Panc1 (cell line): ENCODE measurements at regions not wholly inside any gene's neighbourhood (a gene's known extent, or its start where the extent isn't known, plus 50 kb on each side); places are given as distances from the start of the nearest gene placed in this dataset.

ENCODE experiments used
- ATAC-seq: fragments of 200-7000 bp; cut with Tn5 transposase; 2 replicates; pipeline ENCODE4 v1.9.1; 2020; ENCODE audit warnings: mild to moderate bottlenecking, moderate library complexity
- BruUV-seq: library from RNA; stranded (reverse); fragments of 400-500 nt; replicated peaks from 2 replicates; lab custom pipeline; 2021; lab: Mats Ljungman, UMichigan
- CTCF ChIA-PET: fragments of 300-600 bp; sonication (Branson Sonifier 250); formaldehyde crosslinking; loops from one replicate; lab custom pipeline; 2022; ENCODE audit warnings: antibody characterized with exemption; lab: Charles Lee
- POLR2A ChIA-PET: fragments of 300-600 bp; sonication (Branson Sonifier 250); formaldehyde crosslinking; loops from one replicate; lab custom pipeline; 2022; ENCODE audit warnings: antibody characterized with exemption; lab: Charles Lee
- DNase-seq: peaks from one replicate; pipeline ENCODE4 v3.0.0-alpha.2; 2010; ENCODE audit warnings: low read depth, low spot score
- H3K27ac ChIP-seq: 2 replicates; pipeline ENCODE4 v1.5.1; 2011; ENCODE audit warnings: mild to moderate bottlenecking, low read length, inconsistent platforms
- H3K27me3 ChIP-seq: fragments of 200-500 bp; sonication (Bioruptor generic); 2 replicates; pipeline ENCODE4 v1.6.0; 2014; ENCODE audit warnings: low read length, inconsistent platforms; ENCODE audit not compliant: control insufficient read depth, insufficient read depth
- H3K36me3 ChIP-seq: fragments of 200-500 bp; sonication (Bioruptor generic); 2 replicates; pipeline ENCODE4 v1.5.1; 2014; ENCODE audit warnings: inconsistent platforms, mild to moderate bottlenecking, low read length, moderate library complexity; ENCODE audit not compliant: control insufficient read depth, insufficient read depth
- H3K4me1 ChIP-seq: 2 replicates; pipeline ENCODE4 v1.5.1; 2011; ENCODE audit warnings: inconsistent platforms, mild to moderate bottlenecking, low read length, moderate library complexity; ENCODE audit not compliant: control insufficient read depth, insufficient read depth
- H3K4me3 ChIP-seq, 2 experiments: 2 replicates each; pipeline ENCODE4 v1.5.1; 2011 to 2012; ENCODE audit warnings: low read depth in 2 of 2, low read length in 2 of 2, mild to moderate bottlenecking in 2 of 2, inconsistent platforms in 1 of 2, moderate library complexity in 1 of 2
- H3K9me3 ChIP-seq: fragments of 200-500 bp; sonication (Bioruptor generic); 2 replicates; pipeline ENCODE4 v1.5.1; 2014; ENCODE audit warnings: low read depth, mild to moderate bottlenecking, inconsistent platforms, low read length, moderate library complexity; ENCODE audit not compliant: control insufficient read depth, insufficient read depth
- POLR2AphosphoS5 ChIP-seq: IDR thresholded peaks from 2 replicates; pipeline ENCODE4 v1.6.1; 2012; ENCODE audit warnings: mild to moderate bottlenecking, low read depth, low read length, moderate library complexity
- SIN3A ChIP-seq: IDR thresholded peaks from 2 replicates; pipeline ENCODE4 v1.6.1; 2012; ENCODE audit warnings: low read depth, mild to moderate bottlenecking, low read length, moderate library complexity, borderline replicate concordance; ENCODE audit not compliant: insufficient read depth
- TCF7L2 ChIP-seq: IDR thresholded peaks from 2 replicates; pipeline ENCODE4 v1.6.1; 2011; ENCODE audit warnings: mild to moderate bottlenecking, low read depth, low read length, inconsistent platforms
- in situ Hi-C: cut with HindIII; loops from 2 replicates; pipeline ENCODE4 v1.10.0; 2016; ENCODE audit warnings: low sequenced_read_pairs, low pct_unique_long_range_greater_than_20kb
- intact Hi-C: fragments of 100-400 bp; cut with micrococcal nuclease; formaldehyde crosslinking; loops from one replicate; pipeline ENCODE4 v1.10.0; 2022; ENCODE audit not compliant: unreplicated experiment
- TF ChIP-seq, protein P1 (sequence below): fragments of 450-650 bp; IDR thresholded peaks from 2 replicates; pipeline ENCODE4 v1.5.1; 2017; ENCODE audit warnings: mild to moderate bottlenecking
- TF ChIP-seq, protein P2 (sequence below), 2 experiments: IDR thresholded peaks; 2 replicates each; pipeline ENCODE4 v1.6.1; 2011 to 2012; ENCODE audit warnings: low read depth in 2 of 2, control low read depth in 1 of 2, low read length in 1 of 2, mild to moderate bottlenecking in 1 of 2, moderate library complexity in 1 of 2; ENCODE audit not compliant: insufficient read depth in 1 of 2

DNA sequence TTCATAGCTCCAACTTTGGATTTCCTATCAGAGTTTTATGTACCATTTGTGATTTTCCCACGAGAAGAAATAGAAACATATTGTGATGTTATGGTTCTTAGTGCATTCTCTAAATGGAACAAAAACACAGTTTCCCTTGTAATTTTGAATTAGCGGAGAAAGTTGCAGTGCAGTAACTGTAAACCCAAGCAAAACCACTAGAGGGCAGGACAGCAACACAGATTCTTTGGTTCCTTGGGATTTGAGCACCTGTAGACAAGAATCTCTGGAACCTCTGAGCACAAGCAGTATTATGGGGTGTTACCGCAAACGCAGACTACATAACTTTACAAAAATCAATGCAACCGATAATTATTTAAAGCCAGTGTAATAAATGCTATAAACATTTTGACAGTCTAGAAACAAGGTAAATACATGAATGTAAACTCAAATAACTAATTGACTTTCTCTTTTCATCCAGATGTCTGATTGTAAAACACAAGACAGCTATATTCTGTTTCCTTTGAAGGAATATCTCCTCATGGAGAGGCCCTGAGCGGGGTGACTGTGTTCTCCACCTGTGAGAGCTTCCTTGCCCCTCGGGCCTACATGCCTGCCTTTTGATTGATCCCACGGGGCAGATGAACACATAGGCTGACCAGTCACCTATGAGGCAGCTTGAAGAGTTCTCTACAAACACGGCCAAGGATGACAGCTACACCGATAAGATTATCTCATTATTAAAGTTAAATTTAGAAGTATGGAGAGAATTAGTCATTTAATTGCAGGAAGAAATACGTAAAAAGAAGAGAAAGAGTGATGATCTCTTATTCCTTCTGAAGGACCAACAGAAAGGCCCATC lies 67.5 kb upstream of the COL21A1 start:
- TF ChIP-seq, protein P1, sequence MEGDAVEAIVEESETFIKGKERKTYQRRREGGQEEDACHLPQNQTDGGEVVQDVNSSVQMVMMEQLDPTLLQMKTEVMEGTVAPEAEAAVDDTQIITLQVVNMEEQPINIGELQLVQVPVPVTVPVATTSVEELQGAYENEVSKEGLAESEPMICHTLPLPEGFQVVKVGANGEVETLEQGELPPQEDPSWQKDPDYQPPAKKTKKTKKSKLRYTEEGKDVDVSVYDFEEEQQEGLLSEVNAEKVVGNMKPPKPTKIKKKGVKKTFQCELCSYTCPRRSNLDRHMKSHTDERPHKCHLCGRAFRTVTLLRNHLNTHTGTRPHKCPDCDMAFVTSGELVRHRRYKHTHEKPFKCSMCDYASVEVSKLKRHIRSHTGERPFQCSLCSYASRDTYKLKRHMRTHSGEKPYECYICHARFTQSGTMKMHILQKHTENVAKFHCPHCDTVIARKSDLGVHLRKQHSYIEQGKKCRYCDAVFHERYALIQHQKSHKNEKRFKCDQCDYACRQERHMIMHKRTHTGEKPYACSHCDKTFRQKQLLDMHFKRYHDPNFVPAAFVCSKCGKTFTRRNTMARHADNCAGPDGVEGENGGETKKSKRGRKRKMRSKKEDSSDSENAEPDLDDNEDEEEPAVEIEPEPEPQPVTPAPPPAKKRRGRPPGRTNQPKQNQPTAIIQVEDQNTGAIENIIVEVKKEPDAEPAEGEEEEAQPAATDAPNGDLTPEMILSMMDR: peak; percentile 91
- TF ChIP-seq, protein P2, sequence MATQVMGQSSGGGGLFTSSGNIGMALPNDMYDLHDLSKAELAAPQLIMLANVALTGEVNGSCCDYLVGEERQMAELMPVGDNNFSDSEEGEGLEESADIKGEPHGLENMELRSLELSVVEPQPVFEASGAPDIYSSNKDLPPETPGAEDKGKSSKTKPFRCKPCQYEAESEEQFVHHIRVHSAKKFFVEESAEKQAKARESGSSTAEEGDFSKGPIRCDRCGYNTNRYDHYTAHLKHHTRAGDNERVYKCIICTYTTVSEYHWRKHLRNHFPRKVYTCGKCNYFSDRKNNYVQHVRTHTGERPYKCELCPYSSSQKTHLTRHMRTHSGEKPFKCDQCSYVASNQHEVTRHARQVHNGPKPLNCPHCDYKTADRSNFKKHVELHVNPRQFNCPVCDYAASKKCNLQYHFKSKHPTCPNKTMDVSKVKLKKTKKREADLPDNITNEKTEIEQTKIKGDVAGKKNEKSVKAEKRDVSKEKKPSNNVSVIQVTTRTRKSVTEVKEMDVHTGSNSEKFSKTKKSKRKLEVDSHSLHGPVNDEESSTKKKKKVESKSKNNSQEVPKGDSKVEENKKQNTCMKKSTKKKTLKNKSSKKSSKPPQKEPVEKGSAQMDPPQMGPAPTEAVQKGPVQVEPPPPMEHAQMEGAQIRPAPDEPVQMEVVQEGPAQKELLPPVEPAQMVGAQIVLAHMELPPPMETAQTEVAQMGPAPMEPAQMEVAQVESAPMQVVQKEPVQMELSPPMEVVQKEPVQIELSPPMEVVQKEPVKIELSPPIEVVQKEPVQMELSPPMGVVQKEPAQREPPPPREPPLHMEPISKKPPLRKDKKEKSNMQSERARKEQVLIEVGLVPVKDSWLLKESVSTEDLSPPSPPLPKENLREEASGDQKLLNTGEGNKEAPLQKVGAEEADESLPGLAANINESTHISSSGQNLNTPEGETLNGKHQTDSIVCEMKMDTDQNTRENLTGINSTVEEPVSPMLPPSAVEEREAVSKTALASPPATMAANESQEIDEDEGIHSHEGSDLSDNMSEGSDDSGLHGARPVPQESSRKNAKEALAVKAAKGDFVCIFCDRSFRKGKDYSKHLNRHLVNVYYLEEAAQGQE (IDR thresholded peaks at IDR 0.05; ENCODE audit: insufficient read depth in 1 of 2, low read depth in 2 of 2, low read length in 1 of 2): no peak
- TF ChIP-seq POLR2AphosphoS5: no peak
- no peaks in the 10 kb centered on the region for H3K4me1 ChIP-seq
- intact Hi-C loops (no loop called here), in situ Hi-C loops (no loop called here)
- ATAC-seq: peak; percentile 80
- H3K36me3 ChIP-seq: no peaks in the 10 kb centered on the region
- POLR2A ChIA-PET: no interaction called here
- H3K9me3 ChIP-seq: no peaks in the 10 kb centered on the region
- H3K4me3 ChIP-seq: no peak overlapping the region
- peak; percentile 65 for DNase-seq
- no peak overlapping the region for H3K27ac ChIP-seq
- CTCF ChIA-PET: interaction anchor here (0.5 to 0.7 kb wide), 2 partner anchors 14 to 334 kb away, joined by 3 to 11 read pairs; no protein-coding TSS in a partner anchor
- BruUV-seq: no TSS peak
- peaks cover 12% of the 10 kb centered on the region; the same call in 1 of the 2 replicates for H3K27me3 ChIP-seq

DNA sequence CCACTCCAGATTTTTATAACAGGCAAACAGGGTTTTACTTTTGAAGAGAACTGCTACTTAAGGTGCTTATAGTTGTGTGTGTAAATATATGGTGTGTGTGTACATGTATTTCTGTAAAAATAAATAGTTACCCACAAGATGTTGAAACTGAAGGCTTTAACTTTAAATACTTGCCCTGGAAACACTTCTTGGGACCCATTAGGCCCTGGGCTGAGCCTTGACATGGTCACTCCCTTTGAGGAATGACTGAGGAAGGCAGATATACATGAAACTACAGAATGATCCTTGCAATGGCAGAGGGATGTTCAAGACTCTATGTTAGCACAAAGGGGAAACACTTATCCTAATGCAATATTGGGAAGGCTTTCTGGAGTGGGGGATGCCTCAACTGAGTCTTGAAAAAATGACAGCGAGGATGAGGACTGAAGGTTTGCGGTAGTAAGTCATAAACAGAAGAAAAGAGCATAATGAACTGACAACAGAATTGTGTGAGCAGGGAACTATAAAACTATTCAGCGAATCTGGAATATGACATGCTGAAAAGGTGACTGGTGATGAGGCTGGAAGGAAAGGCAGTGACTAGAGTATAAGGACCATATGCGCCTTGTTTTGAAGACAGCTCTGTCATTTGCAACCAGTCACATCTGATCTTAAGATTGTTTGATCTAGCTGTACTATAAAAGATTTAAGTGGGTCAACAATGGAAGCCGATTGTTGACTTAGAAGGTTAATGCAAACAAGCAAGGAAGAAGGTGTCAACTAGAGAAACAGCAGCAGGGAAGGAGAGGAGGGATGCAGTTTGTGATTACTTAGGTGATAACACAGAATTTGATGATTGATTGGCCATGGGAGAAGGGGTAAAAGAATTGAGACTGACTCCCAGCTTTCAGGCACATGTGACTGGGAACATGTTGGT lies 64.4 kb upstream of the COL21A1 start:
- TF ChIP-seq TCF7L2 (no peak), POLR2AphosphoS5 (no peak), SIN3A (no peak)
- TF ChIP-seq, protein P2 (IDR thresholded peaks at IDR 0.05; ENCODE audit: insufficient read depth in 1 of 2, low read depth in 2 of 2, low read length in 1 of 2): no peak
- TF ChIP-seq, protein P1: no peak
- intact Hi-C loops: no loop called here
- CTCF ChIA-PET: no interaction called here

More for the DNA sequence above, 64.4 kb upstream of the COL21A1 start:
- DNase-seq (no peak), ATAC-seq (no peak)
- Histone ChIP-seq H3K27ac (no peak overlapping the region), H3K4me1 (no peaks in the 10 kb centered on the region), H3K9me3 (no peaks in the 10 kb centered on the region), H3K36me3 (no peaks in the 10 kb centered on the region), H3K27me3 (peaks cover 14% of the 10 kb centered on the region), H3K4me3 (no peak overlapping the region)
- in situ Hi-C loops: no loop called here
- POLR2A ChIA-PET: no interaction called here
- no TSS peak for BruUV-seq
